NCI-H2081 treated with DMSO at 0.1 percent for 48 hours (cell line): ENCODE measurements at regions not wholly inside any gene's neighbourhood (a gene's known extent, or its start where the extent isn't known, plus 50 kb on each side); places are given as distances from the start of the nearest gene placed in this dataset.

Experiments used
- DNase-seq: peaks from one replicate; lab custom pipeline; 2025; lab: John Stamatoyannopoulos, UW

GRCh38 chr18:29157057-29157780 is 980.3 kb upstream of the CDH2 start:
- no peak for DNase-seq

DNA sequence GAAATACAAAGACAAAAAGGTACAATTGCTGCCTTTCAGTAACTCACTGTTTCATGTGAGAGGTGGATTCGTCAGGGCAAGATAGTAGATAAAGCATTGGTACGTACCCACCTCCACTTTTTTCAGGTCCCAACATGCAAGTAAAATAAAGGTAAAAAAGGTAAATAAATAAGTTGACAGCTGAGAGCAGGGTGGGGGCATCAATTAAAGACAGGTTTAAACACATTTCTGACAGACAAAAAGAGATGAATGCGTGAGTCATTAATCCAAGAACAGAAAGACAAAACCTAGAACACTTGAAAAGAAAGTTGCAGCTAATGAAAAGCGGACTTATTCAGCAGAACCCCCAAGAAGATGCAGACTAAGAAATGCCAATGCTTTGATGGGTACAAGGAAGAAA is 979.6 kb upstream of the CDH2 start:
- no peak for DNase-seq

DNA sequence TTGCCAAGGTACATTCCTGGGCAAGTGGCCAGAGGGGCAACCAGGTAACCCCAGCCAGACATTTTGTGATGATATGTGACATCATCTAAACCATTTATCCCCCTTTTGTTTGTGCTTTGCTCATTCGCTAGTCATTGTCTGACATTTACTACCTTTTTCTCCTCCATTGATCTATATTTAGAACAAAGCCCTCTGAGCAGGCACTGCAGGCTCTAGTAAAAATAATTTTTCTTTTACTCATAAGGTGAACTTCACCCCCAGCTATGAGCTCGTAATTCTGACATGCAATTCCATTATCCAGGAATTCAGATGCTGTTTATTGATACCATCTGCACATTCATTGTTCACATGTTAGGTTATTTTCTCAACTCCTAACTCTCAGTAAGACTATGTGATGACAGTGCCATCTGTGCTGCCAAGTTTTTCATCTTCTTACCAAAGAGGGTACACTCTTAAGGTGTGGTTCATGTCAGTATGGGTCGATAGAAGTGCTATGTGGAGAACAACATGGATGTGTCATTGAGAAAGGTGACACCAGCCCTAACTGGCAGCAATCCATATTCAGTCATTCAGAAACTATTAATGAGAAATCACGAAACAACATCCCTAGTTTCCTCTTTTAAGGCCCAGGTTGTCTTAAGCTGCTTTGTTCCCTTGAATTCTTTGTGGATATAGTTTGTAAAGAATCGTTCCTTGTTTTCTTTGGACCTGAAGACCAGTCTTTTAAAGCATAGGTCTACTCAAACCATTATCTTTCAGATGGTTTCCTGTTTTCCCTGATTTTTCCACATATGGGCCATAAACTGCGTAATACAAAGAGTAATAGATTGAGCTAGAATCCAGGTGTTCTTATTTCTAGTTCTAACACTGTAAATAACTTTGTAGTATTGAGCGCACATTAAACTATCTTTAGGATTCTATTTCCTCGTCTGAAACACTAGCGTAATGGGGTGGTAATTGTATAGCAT is 978.1 kb upstream of the CDH2 start:
- DNase-seq: no peak

DNA sequence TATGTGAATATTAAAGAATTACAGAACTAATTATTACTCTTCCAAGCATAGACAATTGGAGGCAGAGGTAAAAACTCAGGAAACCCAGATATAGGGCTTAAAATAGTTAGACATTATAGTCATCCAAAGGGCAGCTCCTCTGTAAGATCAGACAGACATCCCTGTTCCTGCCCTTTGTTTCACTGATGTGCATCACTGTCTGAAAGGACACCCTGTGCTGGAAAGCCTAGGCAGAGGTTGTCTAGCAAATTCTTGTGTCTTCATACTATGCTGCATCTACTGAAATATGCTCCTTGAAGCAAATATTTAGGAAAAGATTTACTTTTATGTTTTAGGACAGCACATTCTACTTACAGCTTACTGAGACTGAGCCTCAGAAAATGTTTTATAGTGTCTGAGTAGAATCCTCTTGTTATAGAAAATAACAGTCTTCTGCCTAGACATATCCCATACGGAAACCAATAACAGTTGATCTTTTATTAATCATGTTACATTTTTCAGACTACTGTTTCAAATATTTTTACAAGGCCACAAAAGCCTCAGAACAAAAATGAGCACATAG is 977.3 kb upstream of the CDH2 start:
- no peak for DNase-seq

DNA sequence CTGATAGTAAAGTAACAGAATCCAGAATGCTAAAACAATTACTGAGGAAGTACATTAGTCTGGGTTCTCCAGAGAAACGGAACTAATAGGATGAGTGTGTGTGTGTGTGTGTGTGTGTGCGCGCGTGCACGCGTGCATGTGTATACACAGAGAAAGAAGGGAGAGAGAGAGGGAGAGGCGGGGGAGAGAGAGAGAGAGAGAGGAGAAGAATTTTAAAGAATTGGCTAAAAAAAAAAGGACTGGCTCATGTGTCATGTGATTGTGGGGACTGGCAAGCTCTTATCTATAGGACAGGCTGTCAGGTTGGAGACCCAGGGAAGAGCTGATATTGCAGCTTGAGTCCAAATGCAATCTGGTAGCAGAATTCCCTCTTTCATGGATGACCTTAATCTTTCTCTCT is 976.2 kb upstream of the CDH2 start:
- no peak for DNase-seq

DNA sequence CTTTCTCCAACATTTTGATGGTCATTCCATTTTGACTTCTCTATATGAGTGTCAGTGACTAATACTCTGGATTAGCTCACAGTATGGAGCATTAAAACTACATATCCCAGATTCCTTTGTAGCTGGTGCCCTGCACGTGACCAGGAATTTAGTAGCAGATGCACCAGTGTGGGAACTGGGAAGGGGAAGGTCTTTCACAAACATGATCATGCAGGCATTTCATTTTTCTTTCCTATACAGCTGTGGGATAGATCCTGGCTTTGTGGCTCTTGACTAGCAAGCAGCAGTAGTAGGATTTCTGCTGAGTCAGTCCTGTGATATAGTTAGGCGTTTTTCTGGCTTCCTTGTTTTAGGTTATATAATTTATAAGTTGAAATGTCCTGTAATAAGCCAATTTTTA is 971.0 kb upstream of the CDH2 start:
- DNase-seq: no peak

- no peak for DNase-seq
Observed at GRCh38 chr18:29146068-29146467, 969.1 kb upstream of the CDH2 start.

GRCh38 chr18:29140590-29140989 is 963.7 kb upstream of the CDH2 start:
- no peak for DNase-seq

- DNase-seq: no peak
Observed at GRCh38 chr18:29137773-29138495, 961.0 kb upstream of the CDH2 start.

- no peak for DNase-seq
Observed at GRCh38 chr18:29123706-29124530, 947.0 kb upstream of the CDH2 start.

DNA sequence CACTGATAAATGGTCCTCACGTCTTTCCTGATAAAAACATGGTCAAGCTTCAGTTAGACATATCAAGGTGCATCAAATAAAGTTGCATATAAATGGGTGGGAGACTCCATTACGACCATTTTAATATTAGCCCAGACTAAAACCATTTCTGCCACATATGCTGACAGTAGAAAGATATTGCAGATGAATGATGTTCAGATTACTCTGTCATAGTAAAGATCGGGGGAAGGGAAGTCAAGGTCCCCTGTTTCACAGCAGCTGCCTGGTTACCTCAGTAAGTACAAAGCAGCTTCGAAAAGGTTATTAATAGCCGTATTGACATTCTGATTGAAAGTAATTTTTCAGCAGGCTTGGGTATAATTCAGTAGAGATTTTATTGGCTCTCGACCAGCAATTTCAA is 927.7 kb upstream of the CDH2 start:
- DNase-seq: no peak

GRCh38 chr18:29104227-29104626 is 927.3 kb upstream of the CDH2 start:
- DNase-seq: no peak

- peak; percentile 33 for DNase-seq
Observed at GRCh38 chr18:29096079-29096770, 919.3 kb upstream of the CDH2 start.

DNA sequence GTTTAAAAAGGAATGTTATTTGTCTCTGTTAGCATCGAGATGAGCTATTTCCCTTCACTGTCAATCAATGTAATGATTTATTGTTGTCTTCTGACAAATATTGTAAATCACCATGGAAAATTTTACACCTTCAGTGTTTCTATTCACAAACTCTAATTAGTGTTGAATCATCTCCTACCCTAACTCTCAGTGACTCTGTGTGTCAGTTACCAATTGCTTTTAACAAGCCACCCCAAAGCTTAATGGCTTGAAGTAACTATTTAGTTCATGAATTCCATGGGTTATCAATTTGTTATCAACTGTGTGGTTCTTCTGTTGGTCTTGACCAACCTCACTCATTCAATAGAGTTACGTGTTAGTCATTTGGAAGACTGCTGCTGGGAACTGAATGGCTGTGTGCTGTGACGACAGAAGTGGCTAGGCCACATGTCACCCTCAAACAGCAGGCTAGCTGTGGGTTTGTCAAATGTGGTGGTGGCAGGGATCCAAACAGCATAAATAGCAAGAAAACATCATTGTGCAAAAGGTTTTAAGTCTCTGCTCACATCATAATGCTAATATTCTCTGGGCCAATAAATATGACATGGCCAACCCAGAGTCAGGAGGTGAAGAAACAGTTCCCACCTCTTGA is 910.8 kb upstream of the CDH2 start:
- DNase-seq: no peak

- peak; percentile 98 for DNase-seq
Observed at GRCh38 chr18:29084120-29084519, 907.2 kb upstream of the CDH2 start.

DNA sequence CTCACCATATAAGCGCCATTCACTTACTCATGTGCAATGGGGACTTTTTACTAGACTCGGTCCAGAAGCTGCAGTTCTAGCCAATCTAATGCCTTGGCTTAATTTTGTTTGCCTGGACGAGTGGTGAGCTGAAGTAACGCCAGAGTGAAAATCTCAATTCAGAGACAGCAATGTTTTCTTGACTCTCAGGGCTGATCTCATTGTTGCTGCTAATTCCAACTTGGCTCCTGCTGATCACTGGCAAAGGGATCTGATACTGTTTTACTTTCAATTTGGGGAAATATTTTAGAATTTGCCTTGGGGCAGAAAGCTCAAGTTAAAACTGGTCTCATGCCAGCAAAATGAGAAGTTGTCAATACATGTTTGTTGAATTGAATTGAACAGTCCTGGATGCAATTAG is 906.6 kb upstream of the CDH2 start:
- DNase-seq: peak; percentile 98

DNA sequence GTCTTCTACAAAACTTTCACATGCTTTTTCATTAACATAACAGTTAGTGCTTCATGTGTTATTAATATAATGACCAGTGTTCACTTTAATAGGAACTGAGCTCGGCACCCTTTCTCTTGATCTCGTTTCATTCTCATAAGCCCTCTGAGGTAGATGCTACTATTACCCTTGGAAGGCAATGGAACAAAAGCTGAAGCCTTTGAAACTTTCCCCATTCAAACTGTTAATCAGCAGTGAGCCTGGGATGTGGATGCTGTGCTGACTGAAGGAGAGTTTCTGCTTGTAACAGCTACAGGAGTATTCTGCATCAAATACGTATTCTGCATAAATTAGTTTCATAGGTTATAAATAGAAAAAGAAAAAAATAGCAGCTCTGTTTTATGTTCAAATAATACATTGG is 904.0 kb upstream of the CDH2 start:
- DNase-seq: no peak

DNA sequence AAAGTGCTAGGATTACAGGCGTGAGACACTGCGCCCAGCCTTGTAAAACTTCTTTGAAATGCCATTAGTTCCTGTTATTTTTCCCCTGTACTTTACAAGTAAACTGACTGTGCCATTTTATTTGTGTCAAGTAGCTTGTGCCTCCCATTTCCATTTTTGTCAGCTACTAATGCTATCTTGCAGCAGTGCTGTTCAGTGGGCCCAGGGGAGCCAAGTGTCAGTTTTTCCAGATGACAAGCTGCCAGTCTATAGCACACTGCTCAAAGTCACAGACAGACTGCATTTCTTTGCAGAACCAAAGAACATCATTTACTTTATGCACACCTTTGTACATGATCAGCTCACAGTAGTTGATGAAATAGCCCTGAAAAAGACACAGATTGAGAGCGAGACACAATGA is 901.3 kb upstream of the CDH2 start:
- no peak for DNase-seq

- DNase-seq: no peak
Observed at GRCh38 chr18:29077344-29077743, 900.4 kb upstream of the CDH2 start.

DNA sequence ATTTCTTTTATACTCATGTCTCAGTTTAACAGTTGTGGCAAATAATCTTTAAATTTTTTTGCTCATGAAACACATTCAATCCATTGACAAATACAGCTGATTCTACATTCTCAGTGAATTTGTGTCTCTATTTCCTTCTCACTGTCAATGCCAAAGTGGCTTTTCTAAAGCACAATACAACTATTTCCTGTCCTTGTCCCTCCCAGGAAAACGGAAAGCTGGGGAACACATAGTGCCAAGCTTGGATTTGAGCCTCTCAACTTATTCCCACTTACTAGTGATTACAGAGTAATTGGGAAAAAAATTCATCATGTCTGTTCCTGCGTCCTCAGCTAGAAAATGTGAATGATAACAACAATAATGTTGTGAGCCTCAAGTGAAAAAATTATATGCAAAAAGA is 899.7 kb upstream of the CDH2 start:
- no peak for DNase-seq
